ENCODE measurements at regions not wholly inside any gene's neighbourhood (a gene's known extent, or its start where the extent isn't known, plus 50 kb on each side); places are given as distances from the start of the nearest gene placed in this dataset.

DNA sequence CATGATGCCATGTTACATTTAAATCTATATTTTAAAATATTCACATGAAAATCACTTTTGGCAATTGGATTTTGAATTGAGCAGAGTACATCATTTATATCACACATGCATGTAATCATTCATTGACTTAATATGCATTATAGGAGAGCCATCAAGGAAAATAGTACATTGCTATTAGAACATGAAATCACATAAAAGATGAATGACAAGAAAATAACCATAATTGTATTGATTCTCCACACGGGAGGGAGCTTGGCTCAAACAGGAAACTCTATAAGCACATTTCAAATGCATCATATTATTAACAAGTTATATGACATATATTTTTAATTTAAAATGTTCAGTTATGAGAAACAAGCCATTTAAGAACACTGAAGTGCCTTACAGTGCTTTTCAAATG lies 208.6 kb upstream of the PRR20A start:
- H3K4me2 ChIP-seq (replicated peaks; ENCODE audit: low read depth, low read length, poor library complexity, severe bottlenecking): no peak overlapping the region
- intact Hi-C loops (cut with micrococcal nuclease): no loop called here
- no peaks in the 10 kb centered on the region for H3K27me3 ChIP-seq (replicated peaks in 1 of 4; ENCODE audit: control extremely low read depth in 1 of 4, control insufficient read depth in 3 of 4, insufficient read depth in 4 of 4, low read length in 3 of 4)
- H3K36me3 ChIP-seq (replicated peaks in 1 of 2; ENCODE audit: control extremely low read depth in 1 of 2, control insufficient read depth in 1 of 2, extremely low read depth in 1 of 2, insufficient read depth in 2 of 2, low read length in 1 of 2): no peaks in the 10 kb centered on the region
- Mint-ChIP-seq H3K27ac (no peak overlapping the region), H3K27me3 (no peaks in the 10 kb centered on the region), H3K9me3 (ENCODE audit: insufficient read depth) (peaks cover 6% of the 10 kb centered on the region), H3K4me3 (no peak overlapping the region), H3K4me1 (no peaks in the 10 kb centered on the region)
- ATAC-seq (ENCODE audit: low read depth): no peak
- no CpG with 5 or more reads among the region's 1 CpG for WGBS (ENCODE audit: insufficient coverage)
- no peak overlapping the region for H2AFZ ChIP-seq (ENCODE audit: insufficient read depth, low read depth, low read length, poor library complexity, severe bottlenecking)
- ChIA-PET CTCF (no interaction called here), POLR2A (no interaction called here)
- H4K20me1 ChIP-seq (ENCODE audit: control insufficient read depth, insufficient read depth, low read length, poor library complexity, severe bottlenecking): no peaks in the 10 kb centered on the region
- H3K4me3 ChIP-seq (ENCODE audit: control extremely low read depth in 1 of 5, extremely low read depth in 1 of 5, insufficient read depth in 1 of 5, low read depth in 2 of 5, low read length in 4 of 5): no peak overlapping the region
- no peak overlapping the region for H3K27ac ChIP-seq (ENCODE audit: low read length in 2 of 2)
- no peak overlapping the region for H3K9ac ChIP-seq (ENCODE audit: low read length)
- DNase-seq: no peak
- no peaks in the 10 kb centered on the region for H3K79me2 ChIP-seq (ENCODE audit: control insufficient read depth, insufficient read depth, low read length)
- peaks cover 0 to 4% (median 3%) of the 10 kb centered on the region in 3 donors for H3K9me3 ChIP-seq (ENCODE audit: control extremely low read depth in 1 of 3, control insufficient read depth in 2 of 3, insufficient read depth in 1 of 3, low read length in 2 of 3)
- TF ChIP-seq, protein P1, sequence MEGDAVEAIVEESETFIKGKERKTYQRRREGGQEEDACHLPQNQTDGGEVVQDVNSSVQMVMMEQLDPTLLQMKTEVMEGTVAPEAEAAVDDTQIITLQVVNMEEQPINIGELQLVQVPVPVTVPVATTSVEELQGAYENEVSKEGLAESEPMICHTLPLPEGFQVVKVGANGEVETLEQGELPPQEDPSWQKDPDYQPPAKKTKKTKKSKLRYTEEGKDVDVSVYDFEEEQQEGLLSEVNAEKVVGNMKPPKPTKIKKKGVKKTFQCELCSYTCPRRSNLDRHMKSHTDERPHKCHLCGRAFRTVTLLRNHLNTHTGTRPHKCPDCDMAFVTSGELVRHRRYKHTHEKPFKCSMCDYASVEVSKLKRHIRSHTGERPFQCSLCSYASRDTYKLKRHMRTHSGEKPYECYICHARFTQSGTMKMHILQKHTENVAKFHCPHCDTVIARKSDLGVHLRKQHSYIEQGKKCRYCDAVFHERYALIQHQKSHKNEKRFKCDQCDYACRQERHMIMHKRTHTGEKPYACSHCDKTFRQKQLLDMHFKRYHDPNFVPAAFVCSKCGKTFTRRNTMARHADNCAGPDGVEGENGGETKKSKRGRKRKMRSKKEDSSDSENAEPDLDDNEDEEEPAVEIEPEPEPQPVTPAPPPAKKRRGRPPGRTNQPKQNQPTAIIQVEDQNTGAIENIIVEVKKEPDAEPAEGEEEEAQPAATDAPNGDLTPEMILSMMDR (IDR thresholded peaks at IDR 0.05): no peak
- TF ChIP-seq EZH2 (IDR thresholded peaks at IDR 0.05; ENCODE audit: borderline replicate concordance, insufficient read depth, low read depth, low read length, poor library complexity, severe bottlenecking): no peak
- H3K4me1 ChIP-seq (ENCODE audit: control insufficient read depth in 2 of 2, insufficient read depth in 2 of 2, low read length in 2 of 2): no peaks in the 10 kb centered on the region

DNA sequence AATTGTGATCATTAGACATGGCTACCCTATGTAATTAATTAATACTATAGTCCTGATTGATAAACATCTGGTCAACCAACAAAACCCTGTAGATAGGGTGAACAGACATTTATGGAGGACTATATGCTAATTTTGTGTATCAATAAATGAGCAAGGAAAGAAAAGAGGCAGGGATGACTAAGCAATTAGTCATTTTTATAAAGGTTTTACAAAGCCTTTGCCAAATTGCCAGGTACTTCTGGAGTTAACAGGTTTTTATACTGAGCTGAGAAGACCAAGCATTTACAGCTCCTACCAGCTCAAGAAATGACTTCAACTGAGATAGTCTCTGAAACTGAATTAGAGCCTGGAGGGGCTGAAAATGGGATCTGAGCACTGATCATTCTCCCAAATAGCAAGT lies 186.8 kb upstream of the PRR20A start:
- H3K27me3 Mint-ChIP-seq: no peaks in the 10 kb centered on the region
- Histone ChIP-seq H2AFZ (ENCODE audit: insufficient read depth, low read depth, low read length, poor library complexity, severe bottlenecking) (no peak overlapping the region), H3K4me3 (ENCODE audit: control extremely low read depth in 1 of 5, extremely low read depth in 1 of 5, insufficient read depth in 1 of 5, low read depth in 2 of 5, low read length in 4 of 5) (no peak overlapping the region), H4K20me1 (ENCODE audit: control insufficient read depth, insufficient read depth, low read length, poor library complexity, severe bottlenecking) (no peaks in the 10 kb centered on the region), H3K9me3 (ENCODE audit: control extremely low read depth in 1 of 3, control insufficient read depth in 2 of 3, insufficient read depth in 1 of 3, low read length in 2 of 3) (peaks cover 0 to 2% (median 0%) of the 10 kb centered on the region in 3 donors), H3K27me3 (replicated peaks in 1 of 4; ENCODE audit: control extremely low read depth in 1 of 4, control insufficient read depth in 3 of 4, insufficient read depth in 4 of 4, low read length in 3 of 4) (no peaks in the 10 kb centered on the region), H3K4me2 (replicated peaks; ENCODE audit: low read depth, low read length, poor library complexity, severe bottlenecking) (no peak overlapping the region), H3K4me1 (ENCODE audit: control insufficient read depth in 2 of 2, insufficient read depth in 2 of 2, low read length in 2 of 2) (no peaks in the 10 kb centered on the region), H3K9ac (ENCODE audit: low read length) (no peak overlapping the region), H3K79me2 (ENCODE audit: control insufficient read depth, insufficient read depth, low read length) (no peaks in the 10 kb centered on the region), H3K27ac (ENCODE audit: low read length in 2 of 2) (no peak overlapping the region), H3K36me3 (replicated peaks in 1 of 2; ENCODE audit: control extremely low read depth in 1 of 2, control insufficient read depth in 1 of 2, extremely low read depth in 1 of 2, insufficient read depth in 2 of 2, low read length in 1 of 2) (no peaks in the 10 kb centered on the region)
- ChIA-PET POLR2A (no interaction called here), CTCF (no interaction called here)
- H3K9me3 Mint-ChIP-seq (ENCODE audit: insufficient read depth): peaks cover 2% of the 10 kb centered on the region
- ATAC-seq (ENCODE audit: low read depth): no peak
- no peak for DNase-seq
- intact Hi-C loops (cut with micrococcal nuclease): no loop called here
- no peak overlapping the region for H3K27ac Mint-ChIP-seq
- no peak overlapping the region for H3K4me3 Mint-ChIP-seq
- H3K4me1 Mint-ChIP-seq: no peaks in the 10 kb centered on the region
- TF ChIP-seq EZH2 (IDR thresholded peaks at IDR 0.05; ENCODE audit: borderline replicate concordance, insufficient read depth, low read depth, low read length, poor library complexity, severe bottlenecking): no peak
- TF ChIP-seq, protein P1 (IDR thresholded peaks at IDR 0.05): no peak

All from B cell (primary cell).